ENCODE measurements at regions not wholly inside any gene's neighbourhood (a gene's known extent, or its start where the extent isn't known, plus 50 kb on each side); places are given as distances from the start of the nearest gene placed in this dataset.
"Not testable (repeated sequence)": the region's sequence is repeated elsewhere in the genome, so short reads cannot be mapped to it uniquely, and the experiment has no call there.

DNA sequence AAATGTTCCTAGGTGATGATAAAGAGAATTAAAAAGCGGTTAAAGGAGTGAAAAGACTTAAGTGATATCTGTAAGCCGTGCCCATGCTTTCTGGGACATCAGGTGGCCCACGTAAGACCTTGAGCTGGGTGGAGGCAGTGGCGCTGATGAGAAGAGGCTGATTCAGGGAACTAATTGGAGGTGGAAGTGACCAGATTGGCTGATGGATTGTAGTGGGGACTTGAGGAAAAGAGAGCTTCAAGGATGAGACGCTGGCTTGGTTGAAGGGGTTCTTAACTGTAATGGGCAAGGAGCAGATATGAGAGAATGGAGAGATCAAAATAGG is 69.1 kb upstream of the EP300 start:
- DNase-seq, result no peak
- H3K27me3 Mint-ChIP-seq (ENCODE audit: insufficient read depth), result peaks cover 4% of the 10 kb centered on the region
- H3K4me1 Mint-ChIP-seq (ENCODE audit: low read depth), result peaks cover 13% of the 10 kb centered on the region
- TF ChIP-seq, protein P1, sequence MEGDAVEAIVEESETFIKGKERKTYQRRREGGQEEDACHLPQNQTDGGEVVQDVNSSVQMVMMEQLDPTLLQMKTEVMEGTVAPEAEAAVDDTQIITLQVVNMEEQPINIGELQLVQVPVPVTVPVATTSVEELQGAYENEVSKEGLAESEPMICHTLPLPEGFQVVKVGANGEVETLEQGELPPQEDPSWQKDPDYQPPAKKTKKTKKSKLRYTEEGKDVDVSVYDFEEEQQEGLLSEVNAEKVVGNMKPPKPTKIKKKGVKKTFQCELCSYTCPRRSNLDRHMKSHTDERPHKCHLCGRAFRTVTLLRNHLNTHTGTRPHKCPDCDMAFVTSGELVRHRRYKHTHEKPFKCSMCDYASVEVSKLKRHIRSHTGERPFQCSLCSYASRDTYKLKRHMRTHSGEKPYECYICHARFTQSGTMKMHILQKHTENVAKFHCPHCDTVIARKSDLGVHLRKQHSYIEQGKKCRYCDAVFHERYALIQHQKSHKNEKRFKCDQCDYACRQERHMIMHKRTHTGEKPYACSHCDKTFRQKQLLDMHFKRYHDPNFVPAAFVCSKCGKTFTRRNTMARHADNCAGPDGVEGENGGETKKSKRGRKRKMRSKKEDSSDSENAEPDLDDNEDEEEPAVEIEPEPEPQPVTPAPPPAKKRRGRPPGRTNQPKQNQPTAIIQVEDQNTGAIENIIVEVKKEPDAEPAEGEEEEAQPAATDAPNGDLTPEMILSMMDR (IDR thresholded peaks at IDR 0.05), result no peak
- H3K27ac Mint-ChIP-seq, result peak overlapping the region; percentile 93
- H3K9me3 Mint-ChIP-seq, result no peaks in the 10 kb centered on the region
- H3K4me3 Mint-ChIP-seq, result peak overlapping the region; percentile 83
- peaks cover 11% of the 10 kb centered on the region; the same call in 1 of the 2 replicates for H3K36me3 Mint-ChIP-seq (ENCODE audit: low read depth)

DNA sequence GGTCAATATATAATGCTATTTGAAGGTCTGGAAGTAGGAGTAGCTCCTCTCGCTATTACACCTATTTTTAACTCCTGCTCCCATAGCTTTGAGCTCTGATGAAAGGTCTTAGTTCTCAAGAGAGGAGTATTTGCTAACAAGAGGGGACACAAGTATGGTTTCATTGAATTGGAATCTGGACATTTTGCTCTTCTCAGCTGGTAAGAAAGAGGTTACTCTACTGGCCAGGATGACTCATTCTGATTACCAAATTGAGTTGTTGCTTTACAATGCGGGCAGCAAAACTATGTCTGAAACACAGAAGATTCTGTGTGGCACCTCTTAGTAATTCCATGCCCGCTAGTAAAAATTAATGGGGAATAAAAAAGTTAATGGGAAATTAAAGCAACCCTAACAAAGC is 63.6 kb upstream of the EP300 start:
- peak; percentile 90 for DNase-seq
- Mint-ChIP-seq H3K36me3 (ENCODE audit: low read depth) (no peaks in the 10 kb centered on the region), H3K9me3 (no peaks in the 10 kb centered on the region), H3K4me1 (ENCODE audit: low read depth) (peaks cover 21% of the 10 kb centered on the region), H3K27me3 (ENCODE audit: insufficient read depth) (peaks cover 10% of the 10 kb centered on the region), H3K4me3 (peak overlapping the region; percentile 22; the same call in 1 of the 2 replicates), H3K27ac (peak overlapping the region; percentile 64)
- TF ChIP-seq, protein P1 (IDR thresholded peaks at IDR 0.05), result no peak

DNA sequence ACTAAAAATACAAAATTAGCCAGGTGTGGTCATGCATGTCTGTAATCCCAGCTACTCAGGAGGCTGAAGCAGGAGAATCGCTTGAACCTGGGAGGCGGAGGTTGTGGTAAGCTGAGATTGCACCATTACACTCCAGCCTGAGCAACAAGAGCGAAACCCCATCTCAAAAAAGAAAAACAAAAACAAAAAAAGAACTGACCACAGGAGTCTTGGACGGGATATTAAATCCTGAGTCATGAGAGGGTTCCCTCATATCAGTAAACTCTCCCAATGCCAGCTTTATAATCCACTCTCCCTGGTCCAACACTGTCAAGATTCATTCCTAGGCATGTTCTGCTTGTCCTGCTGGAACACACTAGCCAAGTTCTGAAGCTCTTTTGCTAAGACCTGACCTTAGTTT is 61.5 kb upstream of the EP300 start:
- Mint-ChIP-seq H3K27me3 (ENCODE audit: insufficient read depth) (peaks cover 15% of the 10 kb centered on the region), H3K9me3 (no peaks in the 10 kb centered on the region), H3K27ac (no peak overlapping the region), H3K4me1 (ENCODE audit: low read depth) (peaks cover 21% of the 10 kb centered on the region), H3K36me3 (ENCODE audit: low read depth) (no peaks in the 10 kb centered on the region), H3K4me3 (no peak overlapping the region)
- TF ChIP-seq, protein P1 (IDR thresholded peaks at IDR 0.05), result no peak
- no peak for DNase-seq

DNA sequence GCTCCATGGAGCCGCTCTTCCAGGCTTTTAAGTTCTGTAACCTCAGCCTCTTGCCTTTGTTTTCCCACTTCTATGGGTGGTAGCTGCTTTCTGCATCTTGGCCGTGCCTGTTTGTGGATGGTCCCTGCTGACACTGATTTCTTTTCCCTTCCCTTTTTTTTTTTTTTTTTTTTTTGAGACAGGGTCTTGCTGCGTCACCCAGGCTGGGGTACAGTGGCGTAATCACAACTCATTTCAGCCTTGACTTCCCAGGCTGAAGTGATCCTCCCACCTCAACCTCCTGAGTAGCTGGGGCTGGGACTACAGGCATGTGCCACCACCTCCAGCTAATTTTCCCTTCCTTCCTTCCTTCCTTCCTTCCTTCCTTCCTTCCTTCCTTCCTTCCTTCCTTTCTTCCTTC is 57.7 kb upstream of the EP300 start:
- Mint-ChIP-seq H3K9me3 (no peaks in the 10 kb centered on the region), H3K4me1 (ENCODE audit: low read depth) (peaks cover 5% of the 10 kb centered on the region), H3K27me3 (ENCODE audit: insufficient read depth) (peaks cover 18% of the 10 kb centered on the region), H3K36me3 (ENCODE audit: low read depth) (no peaks in the 10 kb centered on the region), H3K27ac (no peak overlapping the region), H3K4me3 (no peak overlapping the region)
- TF ChIP-seq, protein P1 (IDR thresholded peaks at IDR 0.05), result no peak
- no peak for DNase-seq

DNA sequence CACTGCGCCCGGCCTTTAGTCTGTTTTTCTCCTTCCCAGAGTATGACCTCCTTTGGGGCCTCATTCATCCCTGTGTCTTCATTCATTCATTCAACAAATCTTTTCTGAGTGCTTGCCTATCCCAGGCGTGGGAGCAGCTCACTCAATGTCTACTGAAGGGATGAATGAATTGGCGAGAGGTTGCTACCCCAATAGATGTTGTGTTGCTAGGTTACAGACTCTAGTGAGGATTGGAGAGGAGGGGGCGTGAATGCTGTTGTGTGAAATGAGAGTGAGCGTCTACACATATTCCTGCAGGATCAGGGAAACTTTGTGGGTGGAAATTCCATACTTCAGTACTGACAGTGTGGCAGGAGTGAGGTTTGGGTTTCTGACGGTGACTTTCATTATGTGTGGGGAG is 55.5 kb upstream of the EP300 start:
- Mint-ChIP-seq H3K36me3 (ENCODE audit: low read depth) (no peaks in the 10 kb centered on the region), H3K27ac (no peak overlapping the region), H3K4me1 (ENCODE audit: low read depth) (no peaks in the 10 kb centered on the region), H3K4me3 (no peak overlapping the region), H3K9me3 (no peaks in the 10 kb centered on the region), H3K27me3 (ENCODE audit: insufficient read depth) (peaks cover 18% of the 10 kb centered on the region)
- DNase-seq, result no peak
- TF ChIP-seq, protein P1 (IDR thresholded peaks at IDR 0.05), result no peak

DNA sequence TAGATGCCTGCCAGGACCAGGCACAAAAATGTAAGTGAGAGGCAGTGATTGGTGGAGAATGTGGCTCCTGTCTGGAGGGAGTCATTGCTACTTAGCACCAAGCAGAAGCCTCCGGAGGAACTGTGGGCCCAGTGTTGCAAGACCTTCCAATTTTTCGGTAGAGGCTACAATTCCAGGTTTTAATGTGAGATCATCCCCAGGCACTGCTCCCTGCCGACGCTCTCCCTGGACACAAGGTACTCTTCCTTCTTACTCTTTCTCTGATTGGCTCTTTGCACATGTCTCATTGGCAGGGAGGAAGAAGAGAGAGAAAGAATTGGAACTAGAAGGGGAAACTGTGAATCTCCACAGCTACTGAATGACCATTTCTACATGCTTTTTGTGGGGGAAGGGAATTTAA is 53.7 kb upstream of the EP300 start:
- TF ChIP-seq, protein P1 (IDR thresholded peaks at IDR 0.05), result no peak
- H3K4me3 Mint-ChIP-seq, result no peak overlapping the region

DNA sequence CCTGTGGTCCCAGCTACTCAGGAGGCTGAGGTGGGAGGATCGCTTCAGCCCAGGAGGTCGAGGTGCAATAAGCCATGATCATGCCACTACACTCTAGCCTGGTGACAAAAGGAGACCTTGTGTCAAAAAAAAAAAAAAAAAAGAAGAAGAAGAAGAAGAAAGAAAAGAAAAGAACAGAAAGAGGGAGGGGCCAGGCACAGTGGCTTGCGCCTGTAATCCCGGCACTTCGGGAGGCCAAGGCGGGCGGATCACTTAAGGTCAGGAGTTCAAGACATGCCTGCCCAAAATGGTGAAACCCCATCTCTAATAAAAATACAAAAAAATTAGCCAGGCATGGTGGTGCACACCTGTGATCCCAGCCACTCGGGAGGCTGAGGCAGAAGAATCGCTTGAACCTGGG is 52.8 kb upstream of the EP300 start:
- H3K4me1 Mint-ChIP-seq (ENCODE audit: low read depth); DNase-seq; H3K9me3 Mint-ChIP-seq; H3K27ac Mint-ChIP-seq; H3K4me3 Mint-ChIP-seq; H3K36me3 Mint-ChIP-seq (ENCODE audit: low read depth): not testable (repeated sequence)
- H3K27me3 Mint-ChIP-seq (ENCODE audit: insufficient read depth), result peaks cover 10% of the 10 kb centered on the region

More for the DNA sequence above, 53.7 kb upstream of the EP300 start:
- peaks cover 15% of the 10 kb centered on the region for H3K27me3 Mint-ChIP-seq (ENCODE audit: insufficient read depth)
- H3K27ac Mint-ChIP-seq, result no peak overlapping the region
- H3K4me1 Mint-ChIP-seq (ENCODE audit: low read depth), result no peaks in the 10 kb centered on the region
- H3K36me3 Mint-ChIP-seq (ENCODE audit: low read depth), result no peaks in the 10 kb centered on the region
- DNase-seq, result no peak
- H3K9me3 Mint-ChIP-seq, result no peaks in the 10 kb centered on the region
